ENCODE measurements at regions not wholly inside any gene's neighbourhood (a gene's known extent, or its start where the extent isn't known, plus 50 kb on each side); places are given as distances from the start of the nearest gene placed in this dataset.

GRCh38 chr12:34400411-34400881 lies 378.1 kb downstream of the ALG10 start:
- Histone ChIP-seq H4K20me1 (ENCODE audit: low read depth) (no peaks in the 10 kb centered on the region), H3K9ac (no peak overlapping the region), H2AFZ (replicated peaks) (no peak overlapping the region), H3K4me1 (no peaks in the 10 kb centered on the region), H3K4me2 (no peak overlapping the region), H3F3A (ENCODE audit: low read depth) (no peaks in the 10 kb centered on the region), H3K79me2 (ENCODE audit: low read depth) (no peaks in the 10 kb centered on the region), H3K9me3 (ENCODE audit: low read depth) (no peaks in the 10 kb centered on the region), H3K36me3 (no peaks in the 10 kb centered on the region), H3K27me3 (no peaks in the 10 kb centered on the region), H3K27ac (no peak overlapping the region), H3K4me3 (no peak overlapping the region)
- Mint-ChIP-seq H3K36me3 (no peaks in the 10 kb centered on the region), H3K27me3 (ENCODE audit: insufficient read depth, low read depth) (peaks cover 2% of the 10 kb centered on the region), H3K4me3 (no peak overlapping the region), H3K9me3 (peaks cover 52% of the 10 kb centered on the region), H3K4me1 (no peaks in the 10 kb centered on the region), H3K27ac (no peak overlapping the region)
- DNase-seq (ENCODE audit: low spot score) = no peak
- no peak for TF ChIP-seq CTCF (IDR thresholded peaks at IDR 0.05)
- TF ChIP-seq EZH2 (IDR thresholded peaks at IDR 0.05) = no peak
- no peak for TF ChIP-seq EZH2phosphoT487 (IDR thresholded peaks at IDR 0.05)

GRCh38 chr12:34400986-34401658 lies 378.8 kb downstream of the ALG10 start:
- H3K36me3 ChIP-seq = no peaks in the 10 kb centered on the region
- H3K79me2 ChIP-seq (ENCODE audit: low read depth) = no peaks in the 10 kb centered on the region
- no peak overlapping the region for H3K9ac ChIP-seq
- no peak overlapping the region for H3K4me3 ChIP-seq
- Mint-ChIP-seq H3K27ac (no peak overlapping the region), H3K36me3 (no peaks in the 10 kb centered on the region), H3K4me1 (no peaks in the 10 kb centered on the region), H3K4me3 (no peak overlapping the region), H3K9me3 (peaks cover 52% of the 10 kb centered on the region), H3K27me3 (ENCODE audit: insufficient read depth, low read depth) (peaks cover 2% of the 10 kb centered on the region)
- TF ChIP-seq EZH2 (IDR thresholded peaks at IDR 0.05) = no peak
- no peak for TF ChIP-seq EZH2phosphoT487 (IDR thresholded peaks at IDR 0.05)
- no peak for TF ChIP-seq CTCF (IDR thresholded peaks at IDR 0.05)
- H3K27me3 ChIP-seq = no peaks in the 10 kb centered on the region
- H3K4me1 ChIP-seq = no peaks in the 10 kb centered on the region
- no peaks in the 10 kb centered on the region for H3F3A ChIP-seq (ENCODE audit: low read depth)
- no peak for DNase-seq (ENCODE audit: low spot score)
- no peak overlapping the region for H3K27ac ChIP-seq
- H2AFZ ChIP-seq (replicated peaks) = no peak overlapping the region
- no peak overlapping the region for H3K4me2 ChIP-seq
- no peaks in the 10 kb centered on the region for H4K20me1 ChIP-seq (ENCODE audit: low read depth)
- H3K9me3 ChIP-seq (ENCODE audit: low read depth) = no peaks in the 10 kb centered on the region

- Histone ChIP-seq H3K9ac (no peak overlapping the region), H3F3A (ENCODE audit: low read depth) (no peaks in the 10 kb centered on the region), H3K36me3 (no peaks in the 10 kb centered on the region), H3K4me2 (no peak overlapping the region), H3K27me3 (no peaks in the 10 kb centered on the region), H3K4me1 (no peaks in the 10 kb centered on the region), H3K79me2 (ENCODE audit: low read depth) (no peaks in the 10 kb centered on the region), H3K9me3 (ENCODE audit: low read depth) (no peaks in the 10 kb centered on the region), H3K4me3 (no peak overlapping the region), H4K20me1 (ENCODE audit: low read depth) (no peaks in the 10 kb centered on the region), H3K27ac (no peak overlapping the region), H2AFZ (replicated peaks) (no peak overlapping the region)
- Mint-ChIP-seq H3K4me3 (no peak overlapping the region), H3K36me3 (no peaks in the 10 kb centered on the region), H3K9me3 (peaks cover 48% of the 10 kb centered on the region), H3K4me1 (no peaks in the 10 kb centered on the region), H3K27me3 (ENCODE audit: insufficient read depth, low read depth) (peaks cover 2% of the 10 kb centered on the region), H3K27ac (no peak overlapping the region)
- no peak for DNase-seq (ENCODE audit: low spot score)
- TF ChIP-seq EZH2phosphoT487 (IDR thresholded peaks at IDR 0.05) (no peak), EZH2 (IDR thresholded peaks at IDR 0.05) (no peak), CTCF (IDR thresholded peaks at IDR 0.05) (no peak)
These were observed 379.4 kb downstream of the ALG10 start for GRCh38 chr12:34401659-34402227.
